ENCODE measurements at regions not wholly inside any gene's neighbourhood (a gene's known extent, or its start where the extent isn't known, plus 50 kb on each side); places are given as distances from the start of the nearest gene placed in this dataset.

DNA sequence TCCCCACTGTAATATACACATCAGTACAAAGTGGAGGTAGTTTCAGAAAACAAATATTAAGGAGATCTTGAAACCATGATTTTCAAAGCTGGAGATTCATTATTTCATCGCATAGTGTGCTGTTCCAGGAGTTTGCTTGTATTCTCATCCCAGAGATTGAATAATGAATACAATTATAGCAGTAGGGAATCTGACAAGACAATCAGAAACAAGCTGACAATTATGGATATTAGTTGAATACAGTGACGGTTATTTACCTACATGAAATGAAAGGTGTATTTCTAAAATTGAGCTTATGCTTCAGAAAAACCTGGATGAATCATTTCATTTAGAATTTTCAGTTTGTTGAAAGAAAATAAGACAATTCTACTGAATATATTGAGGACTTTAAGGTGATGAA lies 2119.0 kb downstream of the MRPL39 start:
- no peaks in the 10 kb centered on the region for H3K9me1 ChIP-seq (replicated peaks; ENCODE audit: control insufficient read depth, extremely low read depth, insufficient read depth, low read length)
- H2AFZ ChIP-seq (ENCODE audit: low read depth, low read length), result no peak overlapping the region
- no peaks in the 10 kb centered on the region for H3K9me3 ChIP-seq (replicated peaks; ENCODE audit: control insufficient read depth, insufficient read depth, low read length)
- H3K4me2 ChIP-seq (ENCODE audit: insufficient read depth, low read length), result no peak overlapping the region
- no peak overlapping the region for H3K9ac ChIP-seq (replicated peaks; ENCODE audit: extremely low read depth, insufficient read depth, low read length)
- DNase-seq (ENCODE audit: low read depth, low spot score), result no peak
- CTCF ChIA-PET, result no interaction called here
- intact Hi-C loops (cut with micrococcal nuclease), result no loop called here
- H3K36me3 ChIP-seq (ENCODE audit: control insufficient read depth in 2 of 2, extremely low read depth in 1 of 2, insufficient read depth in 2 of 2, low read length in 2 of 2), result no peaks in the 10 kb centered on the region
- H3K27ac ChIP-seq (ENCODE audit: insufficient read depth, low read depth, low read length), result no peak overlapping the region
- no TSS peak for BruUV-seq (replicated peaks)
- H4K20me1 ChIP-seq (replicated peaks; ENCODE audit: control insufficient read depth, extremely low read depth, insufficient read depth, low read length), result no peaks in the 10 kb centered on the region
- no peak overlapping the region for H3K4me3 ChIP-seq (replicated peaks in 1 of 3; ENCODE audit: insufficient read depth in 1 of 3, low read depth in 1 of 3, low read length in 3 of 3)
- H3K27me3 ChIP-seq (ENCODE audit: control insufficient read depth in 2 of 2, insufficient read depth in 2 of 2, low read length in 2 of 2), result no peaks in the 10 kb centered on the region
- dilution Hi-C loops (cut with MboI; ENCODE audit: extremely low pct_ligation_motif_present, low sequenced_read_pairs), result no loop called here
- TF ChIP-seq MYC (IDR thresholded peaks at IDR 0.05; ENCODE audit: low read depth, low read length), result no peak
- no peak for TF ChIP-seq CTCF (IDR thresholded peaks at IDR 0.05; ENCODE audit: extremely low read depth in 1 of 2, insufficient read depth in 1 of 2, low read depth in 1 of 2, low read length in 2 of 2)
- no peak for TF ChIP-seq POLR2A (IDR thresholded peaks at IDR 0.05; ENCODE audit: low read depth, low read length)
- no peak for TF ChIP-seq EZH2 (IDR thresholded peaks at IDR 0.05; ENCODE audit: borderline replicate concordance, low read depth, low read length, severe bottlenecking)
- TF ChIP-seq FOS (IDR thresholded peaks at IDR 0.05; ENCODE audit: borderline replicate concordance, insufficient read depth, low read length), result no peak
- no peak for TF ChIP-seq GATA2 (IDR thresholded peaks at IDR 0.05; ENCODE audit: insufficient read depth, insufficient read length, low read depth, low read length)
- no peak for TF ChIP-seq POLR2AphosphoS5 (IDR thresholded peaks at IDR 0.05; ENCODE audit: insufficient read depth, low read depth, low read length)
- no peak for TF ChIP-seq JUN (IDR thresholded peaks at IDR 0.05; ENCODE audit: borderline replicate concordance, insufficient read depth, insufficient read length, low read depth)
- TF ChIP-seq MAX (IDR thresholded peaks at IDR 0.05; ENCODE audit: insufficient read depth, insufficient read length), result no peak
- no peaks in the 10 kb centered on the region for H3K79me2 ChIP-seq (ENCODE audit: control insufficient read depth, insufficient read depth, low read length)
- POLR2A ChIA-PET, result no interaction called here
- no peak for FAIRE-seq
- H3K4me1 ChIP-seq (ENCODE audit: control insufficient read depth, extremely low read depth, insufficient read depth, low read length), result no peaks in the 10 kb centered on the region

Measured in endothelial cell of umbilical vein (primary cell).